ENCODE measurements at regions not wholly inside any gene's neighbourhood (a gene's known extent, or its start where the extent isn't known, plus 50 kb on each side); places are given as distances from the start of the nearest gene placed in this dataset.

DNA sequence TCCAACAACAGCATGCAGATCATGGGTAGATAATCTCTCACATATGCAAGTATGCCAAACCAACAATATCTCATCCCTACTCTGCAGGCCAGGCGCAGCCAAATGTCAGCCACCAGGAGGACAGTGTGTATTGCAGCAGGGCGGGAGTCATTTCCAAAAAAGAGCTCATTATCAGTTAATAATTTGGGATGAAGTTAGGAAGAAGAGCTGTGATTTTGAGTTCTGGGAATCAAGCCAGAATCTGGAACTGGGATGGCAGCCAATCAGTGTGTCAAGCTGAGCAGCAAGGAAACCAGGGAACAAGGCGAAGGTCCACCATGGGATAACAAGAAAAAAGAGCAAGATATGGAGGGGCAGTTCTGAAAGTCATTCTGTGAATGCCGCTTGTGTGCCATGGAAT, 88.2 kb upstream of the CAMK2D start:
- DNase-seq (ENCODE audit: low spot score) = peak; percentile 5

DNA sequence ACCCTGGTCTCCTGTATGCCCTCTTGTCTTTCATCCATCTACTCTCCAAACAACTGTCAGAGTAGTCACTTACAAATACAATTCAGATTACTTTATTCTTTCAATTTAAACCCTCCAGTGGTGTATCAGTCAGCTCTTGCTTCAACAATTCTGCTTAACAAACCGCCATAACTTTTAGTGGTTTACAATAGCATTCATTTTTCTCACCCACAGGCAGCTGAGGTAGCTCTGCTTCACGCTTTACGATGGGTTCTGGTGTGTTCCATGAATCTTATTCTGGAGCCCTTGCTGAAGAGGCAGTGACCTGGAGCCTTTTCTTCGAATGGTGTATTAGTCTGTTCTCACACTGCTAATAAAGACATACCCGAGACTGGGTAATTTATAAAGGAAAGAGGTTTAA, 86.2 kb upstream of the CAMK2D start:
- DNase-seq (ENCODE audit: low spot score) = no peak

GRCh38 chr4:113846433-113846832, 84.9 kb upstream of the CAMK2D start:
- no peak for DNase-seq (ENCODE audit: low spot score)

DNA sequence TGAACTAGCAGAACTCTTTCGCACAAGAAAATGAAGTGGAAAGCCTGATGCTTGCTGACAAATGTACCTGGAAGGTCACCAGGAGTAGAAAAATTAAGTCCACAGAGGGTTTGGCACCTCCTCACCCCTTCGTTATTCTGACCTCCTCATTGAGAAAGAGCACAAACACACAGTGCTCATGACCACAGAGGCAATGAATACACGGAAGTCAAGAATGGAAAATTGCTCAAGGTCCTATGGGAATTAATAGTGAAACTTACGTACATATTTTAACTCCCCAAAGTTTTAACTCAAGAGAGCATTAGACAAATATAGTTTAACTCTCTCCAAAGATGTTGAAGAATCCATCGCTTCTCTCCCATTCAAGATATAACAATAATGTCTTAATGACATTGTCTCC, 83.6 kb upstream of the CAMK2D start:
- DNase-seq (ENCODE audit: low spot score) = no peak

DNA sequence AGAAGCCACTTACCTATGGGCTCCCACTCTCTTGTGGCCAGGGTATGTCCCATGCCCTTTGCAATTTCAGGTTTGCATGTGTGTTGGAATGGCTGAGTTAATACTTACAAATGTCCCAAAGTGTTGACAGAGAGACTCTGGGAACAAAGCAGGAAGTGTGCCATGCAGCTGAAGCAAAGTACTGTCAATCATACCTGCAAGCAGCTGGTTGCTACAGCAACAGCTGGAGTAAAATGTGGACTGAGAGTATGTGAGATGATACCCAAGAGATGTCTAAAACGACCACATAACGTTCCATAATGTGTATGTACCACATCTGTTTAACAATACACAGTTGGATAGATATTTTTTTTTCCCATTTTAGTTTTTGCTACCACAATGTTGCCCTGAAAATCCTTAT, 82.8 kb upstream of the CAMK2D start:
- no peak for DNase-seq (ENCODE audit: low spot score)

GRCh38 chr4:113840861-113841260, 79.3 kb upstream of the CAMK2D start:
- DNase-seq (ENCODE audit: low spot score) = peak; percentile 26

GRCh38 chr4:113838460-113838859, 76.9 kb upstream of the CAMK2D start:
- no peak for DNase-seq (ENCODE audit: low spot score)

DNA sequence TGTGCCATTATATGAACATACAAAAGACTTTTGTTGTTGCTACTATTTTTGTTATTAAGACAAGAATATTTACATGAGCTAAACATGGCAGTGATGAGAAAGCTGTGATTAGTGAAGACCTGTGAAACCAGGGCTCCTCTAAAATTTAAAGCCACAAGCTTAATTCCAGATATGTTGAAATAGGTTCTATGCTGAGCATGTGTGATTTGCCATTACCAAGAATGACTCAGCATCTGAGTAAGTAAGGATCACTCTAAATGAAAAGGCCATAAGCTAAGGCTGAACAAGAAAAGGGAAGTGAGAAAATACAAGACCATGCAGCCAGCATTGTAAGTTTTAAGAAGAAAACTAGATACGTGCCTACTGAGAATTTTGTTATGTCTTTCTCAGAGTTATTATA, 75.9 kb upstream of the CAMK2D start:
- DNase-seq (ENCODE audit: low spot score) = peak; percentile 60

- DNase-seq (ENCODE audit: low spot score) = peak; percentile 10
Observed at GRCh38 chr4:113835005-113835404, 73.5 kb upstream of the CAMK2D start.

DNA sequence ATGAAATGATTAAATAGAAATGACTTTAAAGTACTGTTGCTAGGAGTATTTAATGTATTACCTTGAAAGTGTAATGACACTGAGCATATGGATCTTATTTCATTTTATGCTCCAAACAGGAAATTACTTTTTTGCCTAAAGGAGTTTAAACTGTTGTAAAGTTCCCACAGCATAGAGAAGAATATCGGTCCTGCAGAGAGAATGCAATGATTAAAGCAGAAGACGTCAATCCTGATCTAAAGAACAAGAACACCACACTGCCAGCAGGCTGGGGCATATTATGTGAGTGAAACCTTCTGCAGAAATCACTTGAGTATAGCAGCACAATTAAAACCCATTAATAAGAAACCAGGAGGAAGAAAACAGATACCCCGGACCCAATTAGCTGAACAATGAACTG, 72.8 kb upstream of the CAMK2D start:
- no peak for DNase-seq (ENCODE audit: low spot score)

DNA sequence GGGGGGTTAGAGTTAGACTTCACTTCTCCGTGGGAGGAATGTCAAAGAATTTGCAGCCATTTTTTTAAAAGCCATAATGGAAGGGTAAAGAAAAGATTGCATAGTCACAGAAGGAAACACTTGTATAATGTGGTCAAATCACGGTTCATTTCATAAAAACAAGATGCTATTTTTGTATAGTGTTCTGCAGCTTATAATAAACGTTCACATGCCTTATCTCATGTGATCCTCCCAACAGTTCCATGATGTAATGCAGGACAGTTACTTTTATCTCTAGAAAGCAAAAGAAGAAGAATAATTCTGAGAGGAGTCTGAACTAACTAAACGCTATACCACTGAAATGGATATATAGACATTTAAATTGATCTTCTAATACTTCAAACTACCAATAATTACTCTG, 71.3 kb upstream of the CAMK2D start:
- no peak for DNase-seq (ENCODE audit: low spot score)

- DNase-seq (ENCODE audit: low spot score) = no peak
Observed at GRCh38 chr4:113831457-113831856, 69.9 kb upstream of the CAMK2D start.

DNA sequence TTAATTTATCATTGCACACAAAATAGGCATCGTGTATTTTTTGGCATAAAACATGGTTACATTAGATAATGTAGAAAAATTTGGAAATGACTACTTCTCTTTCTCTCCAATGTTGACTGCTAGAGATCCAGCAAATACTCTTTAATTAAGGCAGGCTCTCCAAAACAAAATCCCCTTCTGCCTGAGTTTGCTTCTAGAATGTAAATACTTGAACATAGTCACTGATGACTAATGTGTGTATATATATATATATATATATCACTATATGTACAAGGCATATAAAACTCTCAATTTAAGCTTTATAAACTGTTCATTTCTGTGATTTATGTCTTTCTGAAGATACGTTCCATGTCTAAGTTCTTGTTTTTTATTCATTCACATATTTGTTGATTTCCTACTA, 67.2 kb upstream of the CAMK2D start:
- DNase-seq (ENCODE audit: low spot score) = no peak

DNA sequence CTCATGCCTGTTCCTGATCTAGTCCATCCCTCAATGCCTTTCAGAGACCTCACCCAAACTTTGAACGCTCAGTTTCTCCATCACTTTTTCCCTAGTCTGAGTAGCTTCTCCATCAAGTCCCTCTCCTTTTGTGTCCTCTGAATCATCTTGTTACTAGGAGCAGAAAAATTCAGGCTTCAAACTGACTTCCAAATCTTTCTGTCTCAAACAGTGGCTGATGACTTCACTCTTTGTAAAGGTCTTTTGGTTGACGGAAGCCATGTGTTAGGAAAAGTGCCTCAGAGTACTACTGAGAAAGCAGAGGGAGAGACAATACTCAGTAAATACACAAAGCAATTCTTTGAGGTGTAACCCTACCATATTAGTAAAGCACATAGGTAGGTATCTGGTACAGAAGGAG, 65.7 kb upstream of the CAMK2D start:
- no peak for DNase-seq (ENCODE audit: low spot score)

- DNase-seq (ENCODE audit: low spot score) = no peak
Observed at GRCh38 chr4:113826421-113826820, 64.9 kb upstream of the CAMK2D start.

DNA sequence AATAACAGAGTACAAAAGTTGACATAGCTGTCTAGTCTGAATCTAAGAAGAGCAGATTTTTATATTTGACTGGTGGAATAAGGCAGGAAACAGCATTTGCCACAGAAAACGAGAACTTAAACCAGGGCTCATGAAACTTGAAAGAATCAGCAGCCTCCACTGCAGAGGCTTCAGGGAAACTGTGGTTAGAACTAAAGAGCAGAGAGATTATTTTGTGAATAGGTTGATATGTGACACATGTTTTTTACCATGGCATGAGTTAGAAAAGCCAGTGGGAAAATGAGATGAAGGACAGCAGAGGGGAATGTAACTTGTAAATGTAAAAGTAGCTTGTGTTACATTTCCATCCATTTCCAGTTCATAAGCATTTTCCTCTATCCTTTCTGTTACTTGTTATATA, 63.7 kb upstream of the CAMK2D start:
- no peak for DNase-seq (ENCODE audit: low spot score)

GRCh38 chr4:113824396-113824795, 62.9 kb upstream of the CAMK2D start:
- DNase-seq (ENCODE audit: low spot score) = no peak

GRCh38 chr4:113823291-113823659, 61.7 kb upstream of the CAMK2D start:
- DNase-seq (ENCODE audit: low spot score) = peak; percentile 5

DNA sequence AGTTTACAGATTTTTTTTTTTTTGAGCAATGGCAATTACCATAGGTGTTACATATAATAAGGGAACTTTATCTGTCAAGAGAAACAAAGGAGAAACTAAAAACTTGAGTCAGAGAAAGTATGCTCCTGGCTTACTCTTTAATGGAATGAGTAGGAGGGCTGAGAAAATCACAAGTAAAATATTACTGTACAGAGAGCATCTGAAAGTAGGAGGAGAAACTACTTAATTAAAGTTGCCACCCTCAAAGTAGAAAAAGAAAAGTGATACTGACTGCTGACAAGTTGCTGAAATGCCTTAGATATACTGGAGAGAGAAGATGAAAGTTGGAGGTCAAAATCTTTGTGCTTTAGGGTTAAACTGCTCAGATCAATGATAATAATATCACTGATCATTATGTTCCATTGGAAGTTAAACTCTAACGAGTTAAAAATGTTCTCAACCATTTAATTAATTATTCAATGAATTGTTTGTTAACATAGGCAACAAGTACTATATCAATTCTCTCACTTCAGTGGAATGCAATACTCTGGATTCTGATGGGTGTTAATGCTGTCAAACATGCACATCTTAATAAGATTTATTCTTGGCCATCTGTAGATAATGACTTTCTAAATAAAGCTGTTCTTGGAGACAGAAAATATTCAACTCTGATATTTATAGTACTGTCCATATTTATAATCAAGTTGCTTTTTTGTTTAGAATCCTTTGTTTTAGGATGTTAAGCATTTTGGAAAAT, 61.2 kb upstream of the CAMK2D start:
- no peak for DNase-seq (ENCODE audit: low spot score)

- DNase-seq (ENCODE audit: low spot score) = no peak
Observed at GRCh38 chr4:113821856-113822255, 60.3 kb upstream of the CAMK2D start.

DNA sequence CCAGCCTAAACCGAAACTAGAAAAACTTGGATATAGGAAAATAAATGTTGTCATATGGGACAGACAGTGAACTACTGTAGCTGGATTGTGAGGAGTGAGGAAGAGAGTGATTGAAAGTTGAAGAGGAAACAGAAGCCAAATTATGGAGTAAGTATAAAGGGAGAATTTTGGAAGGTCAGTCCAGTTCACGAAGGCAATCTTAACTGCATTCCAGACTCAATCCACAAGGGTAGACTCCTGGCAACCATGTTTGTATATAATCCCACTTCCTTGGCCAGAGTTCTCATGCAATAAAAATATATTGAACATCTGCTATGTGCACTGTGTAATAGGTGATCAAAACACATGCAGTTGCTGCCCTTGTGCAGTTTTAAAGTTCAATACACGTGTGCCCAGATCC, 58.6 kb upstream of the CAMK2D start:
- no peak for DNase-seq (ENCODE audit: low spot score)

DNA sequence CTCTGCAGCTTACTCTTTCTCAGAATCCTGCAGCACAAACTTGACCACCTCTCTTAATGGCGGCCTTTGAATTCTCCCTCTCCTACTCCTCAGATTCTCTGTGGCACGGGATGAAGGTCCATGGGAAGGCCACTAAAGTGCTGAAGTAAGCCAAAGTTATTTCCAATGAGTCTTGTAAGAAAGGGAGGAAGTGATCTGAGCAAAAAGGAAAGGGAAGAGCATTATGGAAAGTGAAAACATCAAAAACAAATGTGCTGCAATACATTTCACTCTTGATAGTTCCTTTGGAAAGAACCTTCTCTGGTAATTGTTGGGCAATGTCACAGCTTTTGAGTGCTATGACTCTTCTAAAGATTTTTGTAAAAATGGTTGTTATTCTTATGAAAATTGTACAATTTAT, 54.3 kb upstream of the CAMK2D start:
- no peak for DNase-seq (ENCODE audit: low spot score)

- DNase-seq (ENCODE audit: low spot score) = no peak
Observed at GRCh38 chr4:113811359-113811758, 49.8 kb upstream of the CAMK2D start.

All from A172 (cell line).